Embryonic facial prominence (tissue), 1 donor: ENCODE measurements at regions not wholly inside any gene's neighbourhood (a gene's known extent, or its start where the extent isn't known, plus 50 kb on each side); places are given as distances from the start of the nearest gene placed in this dataset.
"Not testable (repeated sequence)": the region's sequence is repeated elsewhere in the genome, so short reads cannot be mapped to it uniquely, and the experiment has no call there.

Experiments used
- DNase-seq: peaks from one replicate; pipeline ENCODE4 v3.0.0-alpha.2; 2016; ENCODE audit errors: extremely low spot score

GRCh38 chr17:73851091-73851490, 206.8 kb upstream of the SDK2 start:
- no peak for DNase-seq

GRCh38 chr17:73851921-73852320, 207.7 kb upstream of the SDK2 start:
- no peak for DNase-seq

GRCh38 chr17:73855720-73856333, 211.6 kb upstream of the SDK2 start:
- no peak for DNase-seq

- no peak for DNase-seq
These were observed 212.3 kb upstream of the SDK2 start for GRCh38 chr17:73856556-73856955.

- DNase-seq, result not testable (repeated sequence)
These were observed 215.3 kb upstream of the SDK2 start for GRCh38 chr17:73859439-73860008.

- DNase-seq, result no peak
These were observed 217.3 kb upstream of the SDK2 start for GRCh38 chr17:73861543-73861942.

- no peak for DNase-seq
These were observed 219.7 kb upstream of the SDK2 start for GRCh38 chr17:73863761-73864535.

- no peak for DNase-seq
These were observed 221.6 kb upstream of the SDK2 start for GRCh38 chr17:73865831-73866230.

GRCh38 chr17:73867056-73867455, 222.8 kb upstream of the SDK2 start:
- DNase-seq, result no peak

- DNase-seq, result no peak
These were observed 225.8 kb upstream of the SDK2 start for GRCh38 chr17:73870068-73870467.

- DNase-seq, result no peak
These were observed 226.2 kb upstream of the SDK2 start for GRCh38 chr17:73870473-73870872.

- DNase-seq, result no peak
These were observed 228.6 kb upstream of the SDK2 start for GRCh38 chr17:73872816-73873215.

- no peak for DNase-seq
These were observed 229.9 kb upstream of the SDK2 start for GRCh38 chr17:73874008-73874720.

- DNase-seq, result no peak
These were observed 231.1 kb upstream of the SDK2 start for GRCh38 chr17:73875346-73875745.

GRCh38 chr17:73877962-73878361, 233.7 kb upstream of the SDK2 start:
- DNase-seq, result no peak

- no peak for DNase-seq
These were observed 234.7 kb upstream of the SDK2 start for GRCh38 chr17:73878923-73879322.

GRCh38 chr17:73879987-73880386, 235.7 kb upstream of the SDK2 start:
- no peak for DNase-seq

- DNase-seq, result no peak
These were observed 238.3 kb upstream of the SDK2 start for GRCh38 chr17:73882590-73882989.

GRCh38 chr17:73883175-73883574, 238.9 kb upstream of the SDK2 start:
- no peak for DNase-seq

- DNase-seq, result no peak
These were observed 243.5 kb upstream of the SDK2 start for GRCh38 chr17:73887739-73888138.

GRCh38 chr17:73888862-73889261, 244.6 kb upstream of the SDK2 start:
- DNase-seq, result no peak

- DNase-seq, result no peak
These were observed 245.2 kb upstream of the SDK2 start for GRCh38 chr17:73889439-73889838.
